ENCODE measurements at regions not wholly inside any gene's neighbourhood (a gene's known extent, or its start where the extent isn't known, plus 50 kb on each side); places are given as distances from the start of the nearest gene placed in this dataset.

- DNase-seq, result no peak
Observed at GRCh38 chr2:160920061-160920460, 240.2 kb upstream of the TANK start.

GRCh38 chr2:160920791-160921303 lies 239.4 kb upstream of the TANK start:
- DNase-seq, result no peak

GRCh38 chr2:160921386-160921964 lies 238.8 kb upstream of the TANK start:
- no peak for DNase-seq

- no peak for DNase-seq
Observed at GRCh38 chr2:160924936-160925353, 235.3 kb upstream of the TANK start.

- no peak for DNase-seq
Observed at GRCh38 chr2:160925956-160926355, 234.3 kb upstream of the TANK start.

GRCh38 chr2:160927324-160927723 lies 232.9 kb upstream of the TANK start:
- DNase-seq, result no peak

GRCh38 chr2:160928854-160929301 lies 231.3 kb upstream of the TANK start:
- no peak for DNase-seq

GRCh38 chr2:160931531-160931930 lies 228.7 kb upstream of the TANK start:
- no peak for DNase-seq

GRCh38 chr2:160932960-160933359 lies 227.3 kb upstream of the TANK start:
- DNase-seq, result no peak

GRCh38 chr2:160934263-160934662 lies 226.0 kb upstream of the TANK start:
- DNase-seq, result no peak

GRCh38 chr2:160934991-160935390 lies 225.2 kb upstream of the TANK start:
- no peak for DNase-seq

GRCh38 chr2:160936044-160936806 lies 224.0 kb upstream of the TANK start:
- no peak for DNase-seq

GRCh38 chr2:160940271-160940670 lies 220.0 kb upstream of the TANK start:
- DNase-seq, result no peak

GRCh38 chr2:160940699-160941098 lies 219.5 kb upstream of the TANK start:
- no peak for DNase-seq

GRCh38 chr2:160941290-160941846 lies 218.9 kb upstream of the TANK start:
- DNase-seq, result no peak

- DNase-seq, result peak in 1 of 2 donors; percentile 26
Observed at GRCh38 chr2:160942476-160943142, 217.6 kb upstream of the TANK start.

GRCh38 chr2:160943414-160943813 lies 216.8 kb upstream of the TANK start:
- DNase-seq, result no peak

GRCh38 chr2:160952464-160953254 lies 207.6 kb upstream of the TANK start:
- no peak for DNase-seq

- no peak for DNase-seq
Observed at GRCh38 chr2:160955578-160955977, 204.7 kb upstream of the TANK start.

GRCh38 chr2:160956243-160956802 lies 203.9 kb upstream of the TANK start:
- no peak for DNase-seq

- DNase-seq, result no peak
Observed at GRCh38 chr2:160963957-160964356, 196.3 kb upstream of the TANK start.

- DNase-seq, result no peak
Observed at GRCh38 chr2:160967523-160967922, 192.7 kb upstream of the TANK start.

Measured in inflammatory macrophage (primary cell).